ENCODE measurements at regions not wholly inside any gene's neighbourhood (a gene's known extent, or its start where the extent isn't known, plus 50 kb on each side); places are given as distances from the start of the nearest gene placed in this dataset.

GRCh38 chr18:56214706-56215105 is 423.7 kb downstream of the TXNL1 start:
- H3K9me3 Mint-ChIP-seq = peaks cover 5% of the 10 kb centered on the region
- H3K27me3 Mint-ChIP-seq (ENCODE audit: low read depth) = peaks cover 3% of the 10 kb centered on the region
- no peak for TF ChIP-seq CTCF (IDR thresholded peaks at IDR 0.05; ENCODE audit: unreplicated experiment in 3 of 3)
- no peaks in the 10 kb centered on the region for H3K36me3 Mint-ChIP-seq (ENCODE audit: low read depth)
- H3K27ac Mint-ChIP-seq = no peak overlapping the region
- peaks cover 15% of the 10 kb centered on the region for H3K4me1 Mint-ChIP-seq
- H3K4me3 Mint-ChIP-seq = no peak overlapping the region

- Mint-ChIP-seq H3K27ac (no peak overlapping the region), H3K4me3 (no peak overlapping the region), H3K36me3 (ENCODE audit: low read depth) (no peaks in the 10 kb centered on the region), H3K4me1 (peaks cover 15% of the 10 kb centered on the region), H3K9me3 (no peaks in the 10 kb centered on the region), H3K27me3 (ENCODE audit: low read depth) (peaks cover 3% of the 10 kb centered on the region)
- TF ChIP-seq CTCF (IDR thresholded peaks at IDR 0.05; ENCODE audit: unreplicated experiment in 3 of 3) = no peak
These were observed 427.9 kb downstream of the TXNL1 start for GRCh38 chr18:56210520-56210919.

GRCh38 chr18:56207989-56208388 is 430.4 kb downstream of the TXNL1 start:
- TF ChIP-seq CTCF (IDR thresholded peaks at IDR 0.05; ENCODE audit: unreplicated experiment in 3 of 3) = no peak
- H3K4me3 Mint-ChIP-seq = no peak overlapping the region
- peaks cover 6% of the 10 kb centered on the region for H3K9me3 Mint-ChIP-seq
- no peak overlapping the region for H3K27ac Mint-ChIP-seq
- no peaks in the 10 kb centered on the region for H3K27me3 Mint-ChIP-seq (ENCODE audit: low read depth)
- peaks cover 13% of the 10 kb centered on the region for H3K4me1 Mint-ChIP-seq
- H3K36me3 Mint-ChIP-seq (ENCODE audit: low read depth) = no peaks in the 10 kb centered on the region

- peaks cover 10% of the 10 kb centered on the region for H3K4me1 Mint-ChIP-seq
- H3K9me3 Mint-ChIP-seq = peaks cover 9% of the 10 kb centered on the region
- H3K4me3 Mint-ChIP-seq = no peak overlapping the region
- H3K27me3 Mint-ChIP-seq (ENCODE audit: low read depth) = peaks cover 3% of the 10 kb centered on the region
- H3K36me3 Mint-ChIP-seq (ENCODE audit: low read depth) = no peaks in the 10 kb centered on the region
- TF ChIP-seq CTCF (IDR thresholded peaks at IDR 0.05; ENCODE audit: unreplicated experiment in 3 of 3) = no peak
- no peak overlapping the region for H3K27ac Mint-ChIP-seq
These were observed 434.3 kb downstream of the TXNL1 start for GRCh38 chr18:56204052-56204451.

GRCh38 chr18:56202678-56203077 is 435.7 kb downstream of the TXNL1 start:
- H3K27me3 Mint-ChIP-seq (ENCODE audit: low read depth) = peaks cover 3% of the 10 kb centered on the region
- H3K4me3 Mint-ChIP-seq = no peak overlapping the region
- H3K9me3 Mint-ChIP-seq = peaks cover 9% of the 10 kb centered on the region
- H3K27ac Mint-ChIP-seq = no peak overlapping the region
- H3K4me1 Mint-ChIP-seq = peaks cover 10% of the 10 kb centered on the region
- no peaks in the 10 kb centered on the region for H3K36me3 Mint-ChIP-seq (ENCODE audit: low read depth)
- TF ChIP-seq CTCF (IDR thresholded peaks at IDR 0.05; ENCODE audit: unreplicated experiment in 3 of 3) = no peak

GRCh38 chr18:56200381-56200911 is 437.9 kb downstream of the TXNL1 start:
- Mint-ChIP-seq H3K36me3 (ENCODE audit: low read depth) (no peaks in the 10 kb centered on the region), H3K27me3 (ENCODE audit: low read depth) (peaks cover 3% of the 10 kb centered on the region), H3K27ac (peak overlapping the region in 2 of 3 experiments; percentile 21 to 67), H3K4me3 (no peak overlapping the region), H3K9me3 (peaks cover 9% of the 10 kb centered on the region), H3K4me1 (peaks cover 10% of the 10 kb centered on the region)
- no peak for TF ChIP-seq CTCF (IDR thresholded peaks at IDR 0.05; ENCODE audit: unreplicated experiment in 3 of 3)

Data from nephron (organoid).